Loucy (cell line): ENCODE measurements at regions not wholly inside any gene's neighbourhood (a gene's known extent, or its start where the extent isn't known, plus 50 kb on each side); places are given as distances from the start of the nearest gene placed in this dataset.

Source experiments
- EZH2phosphoT487 ChIP-seq: fragments of 200-600 bp; IDR thresholded peaks from 2 replicates; pipeline ENCODE4 v1.6.1; 2018; ENCODE audit warnings: antibody characterized with exemption, mild to moderate bottlenecking, moderate library complexity, borderline replicate concordance
- TF ChIP-seq, protein P1 (sequence below): fragments of 200-600 bp; sonication (generic); conservative IDR thresholded peaks from 2 replicates; pipeline ENCODE4 v1.5.1; 2014; ENCODE audit warnings: mild to moderate bottlenecking, antibody characterized with exemption, low read length

GRCh38 chr10:113427811-113428558, 124.9 kb upstream of the HABP2 start:
- TF ChIP-seq, protein P1, sequence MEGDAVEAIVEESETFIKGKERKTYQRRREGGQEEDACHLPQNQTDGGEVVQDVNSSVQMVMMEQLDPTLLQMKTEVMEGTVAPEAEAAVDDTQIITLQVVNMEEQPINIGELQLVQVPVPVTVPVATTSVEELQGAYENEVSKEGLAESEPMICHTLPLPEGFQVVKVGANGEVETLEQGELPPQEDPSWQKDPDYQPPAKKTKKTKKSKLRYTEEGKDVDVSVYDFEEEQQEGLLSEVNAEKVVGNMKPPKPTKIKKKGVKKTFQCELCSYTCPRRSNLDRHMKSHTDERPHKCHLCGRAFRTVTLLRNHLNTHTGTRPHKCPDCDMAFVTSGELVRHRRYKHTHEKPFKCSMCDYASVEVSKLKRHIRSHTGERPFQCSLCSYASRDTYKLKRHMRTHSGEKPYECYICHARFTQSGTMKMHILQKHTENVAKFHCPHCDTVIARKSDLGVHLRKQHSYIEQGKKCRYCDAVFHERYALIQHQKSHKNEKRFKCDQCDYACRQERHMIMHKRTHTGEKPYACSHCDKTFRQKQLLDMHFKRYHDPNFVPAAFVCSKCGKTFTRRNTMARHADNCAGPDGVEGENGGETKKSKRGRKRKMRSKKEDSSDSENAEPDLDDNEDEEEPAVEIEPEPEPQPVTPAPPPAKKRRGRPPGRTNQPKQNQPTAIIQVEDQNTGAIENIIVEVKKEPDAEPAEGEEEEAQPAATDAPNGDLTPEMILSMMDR: no peak
- TF ChIP-seq EZH2phosphoT487: no peak
